ENCODE measurements at regions not wholly inside any gene's neighbourhood (a gene's known extent, or its start where the extent isn't known, plus 50 kb on each side); places are given as distances from the start of the nearest gene placed in this dataset.

DNA sequence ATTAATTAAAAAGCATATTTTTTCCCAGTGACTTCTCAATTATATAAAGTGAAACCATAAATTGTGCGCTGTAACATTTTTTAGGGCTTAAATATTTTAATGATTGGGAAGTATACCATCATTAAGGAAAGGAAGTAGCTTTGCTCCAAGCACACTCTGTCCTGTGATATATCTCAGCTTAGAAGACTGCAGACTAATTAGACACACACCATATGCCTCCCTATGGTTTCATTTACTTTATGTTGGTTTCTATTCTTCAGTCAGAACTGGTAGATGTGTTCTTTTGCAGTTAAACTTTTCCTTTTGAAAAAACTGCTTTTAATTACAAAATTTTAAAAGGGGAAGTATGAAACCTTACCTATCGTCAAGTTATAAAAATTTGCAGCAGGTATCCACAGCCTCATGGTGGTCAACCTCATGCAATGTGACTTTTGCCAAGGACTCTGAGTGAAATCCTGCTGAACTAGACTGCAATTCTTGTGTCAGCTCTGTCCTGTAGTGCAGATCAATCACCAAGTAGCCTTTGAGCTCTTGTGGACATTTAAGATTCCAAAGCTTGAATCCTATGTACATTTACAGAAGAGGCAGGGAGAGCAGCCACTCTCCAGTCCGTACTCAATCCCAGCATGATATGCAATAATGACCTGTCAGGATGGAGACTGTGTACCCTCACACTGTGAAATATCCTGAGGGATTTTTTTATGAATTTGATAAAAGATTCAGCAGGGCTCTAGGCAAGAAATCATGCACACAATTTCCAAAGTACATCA, 149.1 kb downstream of the AMY1C start:
- TF ChIP-seq CTCF (IDR thresholded peaks at IDR 0.05) (no peak), POLR2A (IDR thresholded peaks at IDR 0.05) (no peak)

Measured in testis (tissue), 2 donors.